ENCODE measurements at regions not wholly inside any gene's neighbourhood (a gene's known extent, or its start where the extent isn't known, plus 50 kb on each side); places are given as distances from the start of the nearest gene placed in this dataset.

DNA sequence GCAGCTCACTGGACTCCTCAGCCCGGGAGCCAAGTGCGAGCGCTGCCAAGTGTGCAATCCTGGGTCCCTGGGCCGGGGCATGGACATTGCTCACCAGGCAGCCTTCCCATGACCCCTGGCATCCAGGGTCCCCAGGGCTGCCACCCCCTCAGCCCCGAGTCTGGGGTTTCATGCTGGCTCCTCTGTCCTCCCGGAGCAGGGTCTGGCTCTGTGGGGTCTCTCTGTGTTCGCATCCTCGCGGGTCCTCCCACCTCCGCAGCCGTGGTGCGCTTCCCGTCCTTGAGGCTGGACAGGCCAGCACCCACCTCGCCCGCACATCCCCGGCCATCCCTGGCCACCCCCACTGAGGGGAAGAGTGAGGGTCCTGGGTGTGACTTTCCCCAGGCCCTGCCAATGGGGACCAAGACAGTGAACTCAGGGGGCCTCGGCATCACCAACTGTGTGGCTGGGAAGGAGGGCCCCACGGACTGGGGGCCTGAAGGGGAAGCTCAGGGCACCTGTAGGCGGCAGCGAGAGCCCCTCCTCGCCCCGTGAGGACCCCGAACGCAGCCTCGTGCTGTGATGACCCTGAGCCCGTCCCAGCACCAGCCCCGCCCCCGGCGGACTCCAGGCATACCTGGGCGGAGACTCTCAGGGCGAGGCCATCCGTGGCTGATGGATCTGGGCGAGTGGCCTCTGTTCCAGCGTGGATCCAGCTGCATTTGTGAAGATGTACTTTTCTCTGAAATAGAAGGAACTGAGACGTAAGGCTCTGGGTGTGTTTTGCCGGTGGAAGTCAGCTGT is 50.3 kb upstream of the CFAP46 start:
- TF ChIP-seq, protein P1, sequence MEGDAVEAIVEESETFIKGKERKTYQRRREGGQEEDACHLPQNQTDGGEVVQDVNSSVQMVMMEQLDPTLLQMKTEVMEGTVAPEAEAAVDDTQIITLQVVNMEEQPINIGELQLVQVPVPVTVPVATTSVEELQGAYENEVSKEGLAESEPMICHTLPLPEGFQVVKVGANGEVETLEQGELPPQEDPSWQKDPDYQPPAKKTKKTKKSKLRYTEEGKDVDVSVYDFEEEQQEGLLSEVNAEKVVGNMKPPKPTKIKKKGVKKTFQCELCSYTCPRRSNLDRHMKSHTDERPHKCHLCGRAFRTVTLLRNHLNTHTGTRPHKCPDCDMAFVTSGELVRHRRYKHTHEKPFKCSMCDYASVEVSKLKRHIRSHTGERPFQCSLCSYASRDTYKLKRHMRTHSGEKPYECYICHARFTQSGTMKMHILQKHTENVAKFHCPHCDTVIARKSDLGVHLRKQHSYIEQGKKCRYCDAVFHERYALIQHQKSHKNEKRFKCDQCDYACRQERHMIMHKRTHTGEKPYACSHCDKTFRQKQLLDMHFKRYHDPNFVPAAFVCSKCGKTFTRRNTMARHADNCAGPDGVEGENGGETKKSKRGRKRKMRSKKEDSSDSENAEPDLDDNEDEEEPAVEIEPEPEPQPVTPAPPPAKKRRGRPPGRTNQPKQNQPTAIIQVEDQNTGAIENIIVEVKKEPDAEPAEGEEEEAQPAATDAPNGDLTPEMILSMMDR (IDR thresholded peaks at IDR 0.05; ENCODE audit: poor library complexity), result no peak
- TF ChIP-seq EZH2 (IDR thresholded peaks at IDR 0.05; ENCODE audit: borderline replicate concordance), result no peak
- no peak for TF ChIP-seq EZH2phosphoT487 (IDR thresholded peaks at IDR 0.05; ENCODE audit: low read depth, severe bottlenecking, unreplicated experiment)

Data from hepatocyte (in vitro differentiated cells).